ENCODE measurements at regions not wholly inside any gene's neighbourhood (a gene's known extent, or its start where the extent isn't known, plus 50 kb on each side); places are given as distances from the start of the nearest gene placed in this dataset.
A peak's percentile ranks its signal among the peaks of the same experiment; 100 is the strongest.

DNA sequence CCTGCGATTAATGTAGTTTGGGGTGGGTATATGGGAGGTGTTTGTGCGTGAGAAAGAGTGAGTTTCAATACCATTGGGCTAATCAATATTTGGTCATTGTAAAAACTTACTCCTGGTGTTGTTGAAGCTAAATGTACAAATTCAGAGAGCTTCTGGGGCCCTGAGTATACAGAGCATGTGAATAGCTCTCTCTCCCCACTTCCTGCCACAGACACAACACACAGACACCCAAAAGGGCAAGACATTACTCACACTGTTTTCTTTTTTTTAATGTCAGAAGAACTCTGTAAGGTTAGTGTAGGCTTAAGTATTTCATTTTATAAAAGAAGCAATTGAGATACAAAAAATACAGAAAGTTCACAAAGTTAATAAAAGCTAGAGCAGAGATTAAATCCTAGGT lies 151.3 kb upstream of the KCNIP4 start:
- DNase-seq: peak in 1 of 2 donors; percentile 5

DNA sequence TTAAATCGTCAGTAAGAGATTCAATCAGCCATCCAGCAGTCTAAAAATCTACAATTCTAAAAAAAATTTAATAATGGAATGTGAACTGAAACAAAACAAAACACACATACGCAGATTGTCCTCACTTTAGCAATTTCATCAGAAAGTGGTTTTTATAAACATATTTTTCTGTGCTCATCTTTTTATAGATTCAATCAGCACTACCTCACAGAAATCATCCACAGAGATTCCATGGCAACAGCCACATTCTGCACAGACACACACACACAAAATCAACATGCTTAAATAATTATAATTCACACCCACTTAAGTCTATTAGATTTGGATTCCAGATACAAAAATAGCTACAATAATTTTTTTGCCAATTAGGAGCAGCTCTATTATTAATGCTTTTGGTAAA lies 149.0 kb upstream of the KCNIP4 start:
- DNase-seq: no peak

DNA sequence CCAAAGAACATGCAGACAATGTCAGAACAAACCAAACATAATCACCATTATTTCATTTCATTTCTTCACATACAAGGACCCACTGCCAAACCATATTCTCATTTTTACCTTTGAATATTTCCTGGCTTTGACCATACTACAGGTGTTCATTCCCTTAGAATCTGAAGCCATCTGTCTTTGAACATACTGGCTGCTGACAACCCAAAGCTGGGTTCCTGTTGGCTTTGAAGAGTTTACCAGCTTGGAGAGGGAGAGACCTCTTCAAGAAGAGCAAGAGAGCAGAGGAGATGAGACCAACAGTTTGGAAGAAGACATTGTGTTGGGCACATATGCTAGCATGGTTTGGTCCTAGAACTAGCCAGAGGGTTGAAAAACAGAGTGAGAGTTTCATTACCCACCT lies 145.6 kb upstream of the KCNIP4 start:
- no peak for DNase-seq

DNA sequence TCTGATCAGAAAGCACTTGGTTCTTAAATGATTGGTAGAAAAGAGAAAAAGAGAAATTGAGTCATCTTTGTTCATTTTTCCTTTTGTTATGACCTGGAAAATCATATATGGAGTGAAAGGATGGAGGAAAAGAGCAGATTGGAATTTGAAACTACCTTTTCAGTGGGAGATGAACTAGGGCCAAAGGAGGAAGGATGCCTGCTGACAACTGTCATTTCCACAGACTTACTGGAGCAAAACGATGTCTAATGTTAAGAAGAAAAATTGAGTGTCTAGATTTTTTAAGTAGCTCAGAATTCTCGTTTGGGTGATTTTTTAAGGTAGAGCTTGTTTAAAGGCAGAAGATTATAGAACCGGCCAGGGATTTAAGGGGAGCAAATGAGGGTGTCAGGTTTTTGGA lies 144.6 kb upstream of the KCNIP4 start:
- no peak for DNase-seq

DNA sequence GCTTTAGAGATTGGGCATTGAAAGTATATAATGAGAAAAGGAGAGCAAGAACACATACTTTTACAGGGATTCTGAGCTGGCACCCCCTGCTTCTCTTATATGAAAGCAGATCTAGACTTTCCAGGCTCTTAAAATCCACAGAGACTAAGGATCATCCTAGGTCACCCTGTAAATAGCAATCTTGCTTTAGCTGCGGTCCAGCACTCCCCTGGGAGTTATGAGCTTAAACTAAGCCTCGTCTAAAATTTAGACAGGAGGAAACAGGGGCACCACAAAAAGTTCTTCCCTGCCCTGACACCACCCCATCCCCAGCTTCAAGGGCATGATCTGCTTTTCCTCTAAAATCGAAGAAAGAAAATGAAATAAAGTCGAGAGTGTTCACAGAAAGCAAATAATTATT lies 143.3 kb upstream of the KCNIP4 start:
- no peak for DNase-seq

DNA sequence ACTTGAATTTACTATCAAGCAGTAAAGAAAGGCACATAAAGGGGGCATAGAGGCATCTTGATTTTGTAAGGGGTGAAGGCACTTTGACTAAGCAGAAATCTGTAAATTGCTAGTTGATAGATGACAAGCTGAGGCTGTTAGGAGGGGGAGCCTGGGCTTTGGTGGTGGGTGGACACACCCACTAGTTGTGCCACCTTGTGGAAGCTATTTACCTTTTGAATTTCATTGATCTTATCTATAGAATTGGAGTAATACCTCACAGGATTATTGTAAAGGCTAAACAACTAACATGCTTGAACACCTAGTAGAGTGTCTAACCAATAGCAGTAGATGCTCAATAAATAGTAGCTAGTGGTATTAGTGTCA lies 142.8 kb upstream of the KCNIP4 start:
- no peak for DNase-seq

DNA sequence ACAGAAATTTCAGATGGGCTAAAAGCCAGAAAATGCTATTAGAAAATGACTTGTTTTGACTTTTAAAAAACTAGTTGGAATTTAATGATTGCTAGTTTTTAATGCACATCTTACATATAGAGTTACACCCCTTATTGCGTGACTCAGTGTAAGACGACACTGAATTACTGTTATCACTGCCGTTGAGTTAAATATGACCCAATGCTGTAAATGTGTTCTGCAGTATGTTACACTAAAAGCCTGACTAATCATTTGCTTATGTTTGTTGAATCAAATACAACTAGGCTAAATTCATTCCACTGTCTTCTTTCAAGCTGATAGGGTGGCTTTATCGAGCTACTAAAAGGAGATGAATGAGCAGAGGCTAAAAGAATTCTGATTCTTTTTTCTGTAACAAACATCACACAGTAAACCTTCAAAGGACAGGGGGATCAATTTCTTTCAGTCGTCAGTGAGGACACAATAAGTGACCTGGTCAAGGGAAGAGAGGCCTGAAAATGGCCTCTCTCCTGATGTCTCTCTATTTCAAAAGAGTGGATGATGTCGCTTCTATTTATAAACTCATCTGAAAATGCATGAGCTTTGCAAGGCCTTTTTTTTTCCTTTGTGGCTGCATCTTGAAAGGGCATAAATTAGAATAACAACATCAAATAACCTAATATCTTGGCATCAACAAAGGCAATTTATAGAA lies 142.2 kb upstream of the KCNIP4 start:
- DNase-seq: no peak

DNA sequence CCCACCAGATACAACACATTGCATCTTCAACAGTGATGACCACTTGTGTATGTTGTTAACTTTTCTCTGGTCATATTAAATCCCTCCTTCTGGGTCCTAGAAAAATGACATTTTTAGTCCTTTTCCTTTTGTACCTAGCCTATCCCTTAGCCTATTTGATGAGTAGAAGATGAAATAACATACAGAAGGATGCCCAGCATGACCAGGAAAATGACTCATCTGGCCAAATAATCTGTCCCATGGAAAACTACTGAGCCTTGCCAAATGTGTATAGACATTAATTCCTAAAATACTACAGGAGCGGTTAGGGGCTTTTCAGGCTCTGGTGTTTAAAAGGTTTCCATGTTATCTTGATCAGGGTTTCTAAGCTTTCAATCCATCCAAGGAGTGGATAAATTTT lies 129.0 kb upstream of the KCNIP4 start:
- no peak for DNase-seq

DNA sequence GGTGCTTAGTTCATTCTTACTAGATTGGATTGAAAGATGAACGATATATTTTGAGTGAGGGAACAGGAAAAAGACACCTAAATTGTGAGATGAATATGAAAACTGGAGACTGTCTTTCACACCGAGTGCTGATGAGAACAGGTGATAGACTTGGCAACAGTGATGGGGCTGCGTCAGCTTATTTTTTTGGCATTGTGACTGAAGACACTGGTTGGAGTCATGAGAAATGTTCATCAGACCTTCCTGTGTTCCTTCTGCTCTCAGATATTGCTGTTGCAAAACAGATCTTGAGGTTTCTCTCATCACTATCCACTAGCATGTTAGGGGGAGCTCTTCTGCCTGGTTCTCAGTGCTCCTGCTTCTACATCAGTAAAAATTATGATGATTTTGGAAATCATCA lies 124.2 kb upstream of the KCNIP4 start:
- no peak for DNase-seq

DNA sequence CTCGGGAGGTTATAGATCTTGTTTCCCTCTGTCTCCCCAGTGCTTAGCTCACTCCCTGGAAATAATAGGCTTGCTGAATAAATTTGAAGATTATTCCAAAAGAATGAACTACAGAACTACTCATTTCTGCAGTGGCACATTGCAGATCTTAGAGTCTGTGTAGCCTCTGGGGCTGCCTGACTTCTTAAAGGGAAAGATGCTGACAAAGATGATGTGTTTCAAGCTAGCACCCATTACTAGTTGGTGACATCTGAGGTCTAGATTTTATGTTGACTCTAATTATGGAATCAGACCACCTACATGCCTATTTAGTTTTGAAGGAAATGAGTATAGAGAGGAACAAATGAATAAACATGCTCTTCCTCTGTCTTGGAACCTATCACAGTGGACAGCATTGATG lies 123.7 kb upstream of the KCNIP4 start:
- no peak for DNase-seq

DNA sequence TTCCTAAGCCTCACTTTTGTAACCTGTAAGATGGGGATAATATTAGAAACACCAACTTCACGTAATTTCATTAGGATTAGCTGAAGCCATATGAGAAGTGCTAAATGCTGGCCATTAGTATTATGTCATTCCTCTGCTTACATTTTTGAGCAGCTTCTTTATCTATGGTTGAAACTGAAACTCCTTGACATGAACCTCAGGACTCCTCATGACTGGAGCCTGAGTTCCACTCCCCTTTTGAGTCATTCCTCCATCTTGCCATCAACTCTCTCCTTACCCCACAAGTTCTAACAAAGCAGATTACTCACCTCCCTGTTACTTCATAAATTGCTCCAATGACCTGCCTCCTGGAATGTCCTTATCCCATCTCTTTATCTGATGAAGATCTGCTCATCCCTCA lies 123.2 kb upstream of the KCNIP4 start:
- no peak for DNase-seq

DNA sequence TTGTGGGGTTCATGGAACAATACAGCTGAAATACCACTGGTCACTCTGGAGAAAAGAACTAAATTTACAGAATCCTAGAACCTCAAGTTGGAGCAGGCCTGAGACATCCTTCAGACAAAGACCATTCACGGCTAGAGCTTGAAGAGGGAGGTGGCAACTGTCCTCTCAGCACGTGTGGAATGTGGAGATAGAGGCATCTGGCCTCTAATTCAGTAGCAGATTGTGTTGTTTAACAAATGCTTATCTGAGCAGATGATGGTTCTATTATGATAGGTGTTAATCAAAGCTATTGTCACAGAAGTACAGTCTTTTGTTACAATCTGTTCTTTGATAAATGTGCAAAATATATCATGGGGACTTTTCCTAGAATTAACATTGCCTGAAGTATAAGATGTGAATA lies 121.7 kb upstream of the KCNIP4 start:
- no peak for DNase-seq

DNA sequence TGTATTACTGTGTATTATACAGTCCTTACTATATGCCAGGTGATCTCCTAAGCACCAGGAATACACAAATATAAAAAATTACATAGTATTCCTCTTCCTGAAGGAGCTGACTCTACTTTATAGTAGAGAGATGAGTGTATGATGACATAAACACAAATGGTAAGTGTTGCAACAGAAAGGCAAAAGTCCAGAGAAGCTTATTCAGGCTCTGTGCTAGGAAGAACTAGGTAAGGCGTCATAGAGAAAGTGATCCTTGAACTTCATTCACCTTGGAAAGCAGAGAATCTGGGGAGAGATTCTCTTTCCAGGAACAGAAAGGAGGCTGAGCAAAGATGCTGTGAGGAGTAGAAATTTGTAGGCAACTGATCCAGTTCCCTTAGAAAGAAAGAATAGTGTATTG lies 115.0 kb upstream of the KCNIP4 start:
- no peak for DNase-seq

DNA sequence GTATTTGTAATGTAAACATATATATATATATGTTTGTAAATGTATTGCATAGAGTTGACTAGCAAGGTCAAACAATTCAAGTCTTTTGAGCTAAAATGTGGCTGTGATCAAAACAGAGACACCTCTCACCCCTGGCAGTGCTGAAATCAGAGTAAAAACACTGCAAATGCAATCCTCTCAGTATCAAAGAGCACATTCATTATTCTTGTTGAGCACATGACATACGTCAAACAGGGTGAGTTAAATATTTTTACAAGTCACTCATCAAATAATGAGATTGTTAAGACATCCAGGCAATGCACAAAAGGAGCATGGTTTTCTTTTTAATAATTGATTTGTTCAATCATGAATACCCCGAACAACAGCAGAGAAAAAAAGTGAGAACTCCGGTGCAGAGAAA lies 114.1 kb upstream of the KCNIP4 start:
- DNase-seq: no peak

DNA sequence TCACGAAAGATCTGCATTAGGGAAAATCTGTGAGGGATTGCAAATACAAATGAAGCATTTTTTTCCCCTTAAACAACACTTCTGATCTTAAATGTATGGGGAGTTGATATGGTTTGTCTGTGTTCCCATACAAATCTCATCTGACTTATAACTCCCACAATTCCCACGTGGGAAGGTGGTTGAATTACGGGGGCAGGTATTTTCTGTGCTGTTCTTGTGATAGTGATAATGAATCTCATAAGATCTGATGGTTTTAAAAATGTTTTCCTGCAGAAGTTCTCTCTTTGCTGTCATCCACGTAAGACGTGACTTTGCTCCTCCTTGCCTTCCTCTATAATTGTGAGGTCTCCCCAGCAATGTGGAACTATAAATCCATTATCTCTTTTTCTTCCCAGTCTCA lies 107.4 kb upstream of the KCNIP4 start:
- DNase-seq: no peak

DNA sequence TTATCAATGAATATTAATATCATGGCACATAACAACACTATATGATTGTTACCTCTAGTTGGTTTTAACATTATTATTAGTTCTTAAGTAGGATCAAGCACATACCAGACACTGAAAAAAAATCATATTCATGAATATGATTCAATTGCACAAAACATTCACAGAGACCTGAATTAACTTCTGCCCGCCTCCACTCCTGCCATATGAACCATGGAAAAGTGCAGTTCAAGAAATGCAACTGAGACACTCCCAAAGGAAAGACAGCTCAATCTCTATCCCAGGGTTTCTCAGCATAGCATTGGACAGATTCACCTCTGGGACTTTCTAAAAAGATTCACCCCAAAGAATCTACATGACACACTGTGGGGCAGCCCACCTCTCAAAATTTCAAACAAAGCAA lies 103.5 kb upstream of the KCNIP4 start:
- no peak for DNase-seq

DNA sequence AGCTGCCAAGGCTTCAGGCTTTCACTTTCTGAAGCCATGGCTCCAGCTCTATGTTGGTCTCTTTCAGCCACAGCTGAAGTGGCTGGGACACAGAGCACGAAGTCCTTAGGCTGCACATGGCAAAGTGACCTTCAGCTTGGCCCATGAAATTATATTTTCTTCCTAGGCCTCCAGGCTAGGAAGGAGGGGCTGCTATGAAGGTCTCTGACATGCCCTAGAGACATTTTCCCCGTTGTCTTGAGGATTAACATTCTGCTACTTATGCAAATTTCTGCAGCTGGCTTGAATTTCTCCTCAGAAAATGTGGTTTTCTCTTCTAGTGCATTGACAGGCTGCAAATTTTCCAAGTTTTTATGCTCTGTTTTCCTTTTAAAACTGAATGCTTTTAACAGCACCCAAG lies 99.8 kb upstream of the KCNIP4 start:
- DNase-seq: no peak

DNA sequence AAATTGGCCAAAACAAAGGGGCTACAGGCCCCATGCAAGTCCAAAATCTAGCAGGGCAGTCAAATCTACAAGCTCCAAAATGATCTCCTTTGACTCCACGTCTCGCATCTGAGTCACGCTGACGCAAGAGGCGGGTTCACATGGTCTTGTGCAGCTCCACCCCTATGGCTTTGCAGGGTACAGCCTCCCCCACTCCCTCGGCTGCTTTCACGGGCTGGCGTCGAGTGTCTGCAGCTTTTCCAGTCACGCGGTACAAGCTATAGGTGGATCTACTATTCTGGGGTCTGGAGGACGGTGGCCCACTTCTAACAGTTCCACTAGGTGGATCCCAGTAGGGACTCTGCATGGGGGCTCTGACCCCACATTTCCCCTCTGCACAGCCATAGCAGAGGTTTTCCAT lies 99.2 kb upstream of the KCNIP4 start:
- DNase-seq: no peak

DNA sequence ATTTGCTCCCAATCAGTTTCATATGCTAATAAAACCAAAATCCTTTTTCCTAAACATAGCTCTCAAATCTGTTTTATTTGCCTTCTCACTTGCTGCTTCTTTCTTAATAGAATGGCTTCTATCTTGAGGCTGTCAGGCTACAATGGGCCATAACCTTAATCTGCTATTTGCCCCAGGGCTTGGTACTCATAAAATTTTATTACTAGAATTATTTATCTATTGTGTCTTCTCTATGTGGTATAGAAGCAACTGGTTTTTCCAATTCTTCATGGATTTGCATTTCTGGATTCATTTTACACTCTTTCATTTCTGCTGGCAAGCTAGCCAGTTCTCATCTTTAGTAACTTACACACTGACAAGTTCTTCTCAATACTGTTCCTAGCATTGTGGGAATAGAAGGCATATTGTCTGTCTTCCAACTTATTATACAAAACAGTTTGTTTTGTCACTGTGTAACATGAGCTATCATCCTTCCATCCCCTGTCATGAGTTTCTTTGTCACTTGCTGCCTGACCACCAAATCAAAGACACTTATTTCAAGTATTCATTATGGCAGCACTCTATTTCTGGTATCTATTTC lies 96.6 kb upstream of the KCNIP4 start:
- no peak for DNase-seq

DNA sequence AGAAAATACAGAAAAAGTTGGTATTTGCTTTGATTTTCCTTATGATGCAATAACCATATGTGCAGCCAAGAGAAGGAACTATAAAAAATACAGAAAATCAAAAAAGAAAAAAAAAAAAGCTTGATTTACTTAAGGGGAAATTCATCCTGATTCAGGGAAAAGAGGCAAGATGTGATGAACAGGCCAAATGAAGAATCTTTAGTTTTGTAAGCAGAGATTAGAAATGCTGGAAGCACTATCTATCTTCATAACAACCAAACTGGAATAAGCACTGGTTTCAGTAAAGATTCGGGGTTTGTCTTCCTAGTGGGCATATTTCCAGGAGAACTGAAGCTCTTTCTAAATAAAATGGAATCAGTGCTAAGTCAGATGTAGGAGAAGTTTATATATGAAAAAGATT lies 82.9 kb upstream of the KCNIP4 start:
- DNase-seq: no peak

DNA sequence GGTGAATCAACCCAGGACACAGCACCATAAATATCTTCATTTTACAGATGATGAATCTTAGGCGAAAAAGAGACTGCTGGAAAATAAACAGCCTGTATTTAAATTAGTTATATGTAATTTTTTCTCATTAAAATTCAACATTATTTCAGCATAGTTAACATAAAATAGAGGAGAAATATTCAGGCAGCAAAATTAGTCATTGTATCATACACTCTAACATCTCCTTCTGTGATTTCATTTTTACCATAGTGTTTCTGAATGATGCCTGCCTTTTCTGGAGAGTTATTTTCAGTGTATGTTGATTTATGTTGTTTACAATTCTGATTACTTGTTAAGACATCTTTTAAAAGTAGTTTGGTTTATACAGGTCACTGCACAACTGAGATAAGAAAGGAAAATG lies 82.3 kb upstream of the KCNIP4 start:
- DNase-seq: no peak

DNA sequence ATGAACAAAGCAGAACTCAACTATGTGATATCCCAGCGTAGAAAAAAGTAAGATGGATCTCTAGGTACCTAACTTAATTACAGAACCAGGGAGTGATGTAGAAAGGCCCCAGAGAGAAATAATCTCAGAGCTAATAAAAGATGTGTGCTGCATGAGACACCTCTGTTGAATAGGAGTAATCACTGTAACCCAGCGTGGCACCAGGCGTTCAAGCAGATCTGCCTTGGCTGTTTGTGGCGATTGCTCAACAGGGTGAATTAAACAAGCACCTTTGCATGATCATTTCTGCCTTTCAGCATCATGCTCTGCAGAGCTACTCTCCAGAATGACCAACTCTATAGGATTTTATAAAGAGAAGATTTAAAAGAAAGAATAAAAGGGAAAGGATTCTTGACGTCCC lies 81.7 kb upstream of the KCNIP4 start:
- DNase-seq: no peak

DNA sequence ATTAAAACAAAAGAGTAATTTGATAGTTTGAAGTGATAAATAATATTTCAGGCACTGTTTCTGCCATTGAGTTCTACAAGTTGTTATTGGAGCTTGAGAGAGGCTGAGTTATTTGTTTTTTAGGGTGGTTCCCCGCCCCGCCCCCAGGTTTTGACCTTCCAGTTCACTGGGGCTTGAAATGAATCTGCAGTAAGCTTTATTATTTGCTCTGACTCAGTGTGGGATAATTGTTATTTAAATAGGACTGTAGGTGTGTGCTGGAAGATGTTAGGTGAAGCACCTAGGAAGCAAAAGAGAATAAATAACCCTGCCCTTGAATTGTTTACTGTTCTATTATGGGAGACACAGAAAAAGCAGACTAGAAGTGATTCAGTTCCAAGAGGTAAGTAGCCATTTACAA lies 81.2 kb upstream of the KCNIP4 start:
- no peak for DNase-seq

DNA sequence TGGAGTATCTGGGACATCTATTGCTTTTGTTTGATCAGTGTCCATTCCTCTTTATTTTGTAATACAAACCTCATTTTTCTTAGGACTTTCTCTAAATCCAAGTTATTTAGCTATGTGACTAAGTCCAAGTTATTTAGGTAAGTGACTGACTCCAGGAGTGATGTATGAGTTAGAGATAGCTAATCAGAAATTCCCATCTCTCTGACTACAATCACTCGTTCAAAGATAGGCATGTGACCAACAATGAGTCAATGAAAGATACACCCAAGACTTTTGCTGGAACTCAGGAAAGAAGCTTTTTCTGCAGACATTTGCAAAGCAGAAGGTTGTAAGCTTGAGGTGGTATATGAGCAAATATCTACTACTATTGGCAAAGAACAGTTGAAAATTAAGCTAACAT lies 72.5 kb upstream of the KCNIP4 start:
- no peak for DNase-seq

DNA sequence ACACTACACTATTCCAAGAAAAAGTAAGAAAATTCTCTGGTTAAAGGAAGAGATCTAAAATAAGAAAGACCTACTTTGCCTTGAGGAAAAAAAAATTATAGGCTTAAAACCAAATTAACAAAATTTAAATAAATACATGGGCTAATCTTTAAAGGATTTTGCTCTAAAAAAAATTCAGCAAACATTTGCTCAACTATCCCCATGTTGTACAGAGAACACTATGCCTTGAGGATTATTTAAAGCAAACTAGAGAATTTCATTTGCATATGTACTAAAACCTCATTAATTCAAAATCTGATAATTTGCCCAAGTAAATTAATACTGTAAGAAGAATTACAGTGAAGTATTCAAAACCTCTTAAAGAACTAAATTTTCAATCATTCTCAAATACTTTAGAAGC lies 71.6 kb upstream of the KCNIP4 start:
- DNase-seq: no peak

DNA sequence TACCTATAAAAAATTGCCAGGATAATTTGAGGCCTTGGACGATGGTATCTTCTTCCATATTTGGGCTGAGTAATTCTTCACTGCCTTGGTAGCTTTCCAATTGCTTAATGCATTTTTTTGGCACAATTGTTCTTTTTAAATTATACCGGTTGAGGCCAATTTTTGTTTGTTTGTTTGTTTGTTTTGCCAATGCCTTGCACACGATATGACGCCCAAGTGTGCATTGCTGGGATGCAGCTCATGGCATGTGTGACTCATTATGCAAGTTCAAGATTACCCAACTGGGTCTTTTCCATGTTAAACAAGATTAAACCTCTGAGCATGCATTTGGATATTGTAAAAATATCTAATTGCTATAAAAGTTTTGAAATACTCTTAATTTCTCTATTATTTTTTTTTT lies 71.1 kb upstream of the KCNIP4 start:
- no peak for DNase-seq

Measured in CD4-positive, alpha-beta T cell treated with Interferon alpha-2 for 1 hour (primary cell).